ENCODE measurements at regions not wholly inside any gene's neighbourhood (a gene's known extent, or its start where the extent isn't known, plus 50 kb on each side); places are given as distances from the start of the nearest gene placed in this dataset.
"Not testable (repeated sequence)": the region's sequence is repeated elsewhere in the genome, so short reads cannot be mapped to it uniquely, and the experiment has no call there.

GRCh38 chr1:221045842-221046831 is 166.9 kb downstream of the HLX start:
- H3K36me3 ChIP-seq (ENCODE audit: low read depth), result no peaks in the 10 kb centered on the region
- no peaks in the 10 kb centered on the region for H3K27me3 ChIP-seq (ENCODE audit: insufficient read depth, poor library complexity, severe bottlenecking)
- no peaks in the 10 kb centered on the region for H3K9me3 ChIP-seq (ENCODE audit: severe bottlenecking)
- ATAC-seq (ENCODE audit: low read depth) (no peak), DNase-seq (ENCODE audit: low spot score) (no peak)
- no peaks in the 10 kb centered on the region for H3K4me1 ChIP-seq (ENCODE audit: insufficient read depth, poor library complexity, severe bottlenecking)
- TF ChIP-seq, protein P1, sequence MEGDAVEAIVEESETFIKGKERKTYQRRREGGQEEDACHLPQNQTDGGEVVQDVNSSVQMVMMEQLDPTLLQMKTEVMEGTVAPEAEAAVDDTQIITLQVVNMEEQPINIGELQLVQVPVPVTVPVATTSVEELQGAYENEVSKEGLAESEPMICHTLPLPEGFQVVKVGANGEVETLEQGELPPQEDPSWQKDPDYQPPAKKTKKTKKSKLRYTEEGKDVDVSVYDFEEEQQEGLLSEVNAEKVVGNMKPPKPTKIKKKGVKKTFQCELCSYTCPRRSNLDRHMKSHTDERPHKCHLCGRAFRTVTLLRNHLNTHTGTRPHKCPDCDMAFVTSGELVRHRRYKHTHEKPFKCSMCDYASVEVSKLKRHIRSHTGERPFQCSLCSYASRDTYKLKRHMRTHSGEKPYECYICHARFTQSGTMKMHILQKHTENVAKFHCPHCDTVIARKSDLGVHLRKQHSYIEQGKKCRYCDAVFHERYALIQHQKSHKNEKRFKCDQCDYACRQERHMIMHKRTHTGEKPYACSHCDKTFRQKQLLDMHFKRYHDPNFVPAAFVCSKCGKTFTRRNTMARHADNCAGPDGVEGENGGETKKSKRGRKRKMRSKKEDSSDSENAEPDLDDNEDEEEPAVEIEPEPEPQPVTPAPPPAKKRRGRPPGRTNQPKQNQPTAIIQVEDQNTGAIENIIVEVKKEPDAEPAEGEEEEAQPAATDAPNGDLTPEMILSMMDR (IDR thresholded peaks at IDR 0.05; ENCODE audit: poor library complexity, severe bottlenecking), result no peak
- H3K4me3 ChIP-seq (ENCODE audit: severe bottlenecking), result no peak overlapping the region
- H3K27ac ChIP-seq (ENCODE audit: poor library complexity, severe bottlenecking), result no peak overlapping the region

- DNase-seq (ENCODE audit: low spot score); H3K27me3 ChIP-seq (ENCODE audit: insufficient read depth, poor library complexity, severe bottlenecking); H3K9me3 ChIP-seq (ENCODE audit: severe bottlenecking); H3K27ac ChIP-seq (ENCODE audit: poor library complexity, severe bottlenecking); ATAC-seq (ENCODE audit: low read depth); H3K4me1 ChIP-seq (ENCODE audit: insufficient read depth, poor library complexity, severe bottlenecking); H3K36me3 ChIP-seq (ENCODE audit: low read depth); H3K4me3 ChIP-seq (ENCODE audit: severe bottlenecking): not testable (repeated sequence)
These were observed 172.1 kb downstream of the HLX start for GRCh38 chr1:221051391-221051790.

- Histone ChIP-seq H3K27ac (ENCODE audit: poor library complexity, severe bottlenecking) (no peak overlapping the region), H3K9me3 (ENCODE audit: severe bottlenecking) (no peaks in the 10 kb centered on the region), H3K4me3 (ENCODE audit: severe bottlenecking) (no peak overlapping the region), H3K4me1 (ENCODE audit: insufficient read depth, poor library complexity, severe bottlenecking) (no peaks in the 10 kb centered on the region), H3K36me3 (ENCODE audit: low read depth) (no peaks in the 10 kb centered on the region), H3K27me3 (ENCODE audit: insufficient read depth, poor library complexity, severe bottlenecking) (no peaks in the 10 kb centered on the region)
- no peak for ATAC-seq (ENCODE audit: low read depth)
- TF ChIP-seq, protein P1 (IDR thresholded peaks at IDR 0.05; ENCODE audit: poor library complexity, severe bottlenecking), result no peak
- DNase-seq (ENCODE audit: low spot score), result no peak
These were observed 174.6 kb downstream of the HLX start for GRCh38 chr1:221053889-221054288.

DNA sequence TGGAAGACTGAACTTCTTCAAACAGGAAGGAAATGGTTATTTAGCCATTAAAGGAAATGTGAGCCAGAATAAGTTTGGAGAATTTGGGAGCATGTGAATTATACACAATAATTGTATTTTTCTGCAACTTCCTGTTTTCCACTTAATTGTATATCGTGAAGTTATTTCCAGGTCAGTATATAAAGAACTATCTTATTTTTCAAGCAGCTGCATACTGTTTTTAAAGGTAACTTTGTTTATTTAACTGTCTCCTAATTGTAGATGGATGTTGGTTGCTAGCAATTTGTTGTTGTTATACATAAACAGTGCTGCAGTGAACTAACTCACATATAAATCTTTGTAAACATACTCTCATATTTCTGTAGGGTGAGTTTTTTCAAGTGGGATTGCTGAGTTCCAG is 180.3 kb downstream of the HLX start:
- ATAC-seq (ENCODE audit: low read depth) (no peak), DNase-seq (ENCODE audit: low spot score) (no peak)
- Histone ChIP-seq H3K27ac (ENCODE audit: poor library complexity, severe bottlenecking) (no peak overlapping the region), H3K36me3 (ENCODE audit: low read depth) (no peaks in the 10 kb centered on the region), H3K4me1 (ENCODE audit: insufficient read depth, poor library complexity, severe bottlenecking) (no peaks in the 10 kb centered on the region), H3K4me3 (ENCODE audit: severe bottlenecking) (no peak overlapping the region), H3K9me3 (ENCODE audit: severe bottlenecking) (no peaks in the 10 kb centered on the region), H3K27me3 (ENCODE audit: insufficient read depth, poor library complexity, severe bottlenecking) (no peaks in the 10 kb centered on the region)
- TF ChIP-seq, protein P1 (IDR thresholded peaks at IDR 0.05; ENCODE audit: poor library complexity, severe bottlenecking), result no peak

DNA sequence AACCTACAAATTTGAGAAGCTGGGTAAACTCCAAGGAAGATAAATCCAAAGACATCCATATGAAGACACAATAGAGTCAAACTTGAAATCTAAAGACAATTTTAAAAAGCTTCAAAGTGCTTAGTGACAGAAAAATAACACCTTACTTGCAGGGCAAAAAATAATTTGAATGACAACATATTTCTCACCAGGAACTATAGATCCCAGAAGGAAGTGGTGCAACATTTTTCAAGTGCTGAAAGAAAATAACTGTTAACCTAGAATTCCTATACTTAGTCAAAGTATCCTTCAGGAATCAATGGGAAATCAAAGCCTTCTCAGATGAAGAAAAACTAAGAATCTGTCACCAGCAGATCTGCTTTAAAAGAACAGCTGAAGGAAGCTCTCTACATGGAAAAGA is 184.4 kb downstream of the HLX start:
- no peaks in the 10 kb centered on the region for H3K27me3 ChIP-seq (ENCODE audit: insufficient read depth, poor library complexity, severe bottlenecking)
- no peak overlapping the region for H3K27ac ChIP-seq (ENCODE audit: poor library complexity, severe bottlenecking)
- H3K36me3 ChIP-seq (ENCODE audit: low read depth), result no peaks in the 10 kb centered on the region
- H3K4me3 ChIP-seq (ENCODE audit: severe bottlenecking), result no peak overlapping the region
- DNase-seq (ENCODE audit: low spot score) (no peak), ATAC-seq (ENCODE audit: low read depth) (no peak)
- H3K9me3 ChIP-seq (ENCODE audit: severe bottlenecking), result no peaks in the 10 kb centered on the region
- TF ChIP-seq, protein P1 (IDR thresholded peaks at IDR 0.05; ENCODE audit: poor library complexity, severe bottlenecking), result no peak
- H3K4me1 ChIP-seq (ENCODE audit: insufficient read depth, poor library complexity, severe bottlenecking), result no peaks in the 10 kb centered on the region

Data from RWPE2 (cell line).